A673 (cell line): ENCODE measurements at regions not wholly inside any gene's neighbourhood (a gene's known extent, or its start where the extent isn't known, plus 50 kb on each side); places are given as distances from the start of the nearest gene placed in this dataset.

ENCODE experiments used
- CTCF ChIP-seq: fragments of 300-800, 200-600 bp; sonication (generic); conservative IDR thresholded peaks from 2 replicates; pipeline ENCODE4 v1.5.1; 2017; ENCODE audit warnings: low read depth, mild to moderate bottlenecking, antibody characterized with exemption, low read length, moderate library complexity, mixed read lengths
- EZH2 ChIP-seq: fragments of 200-600 bp; sonication (generic); IDR thresholded peaks from 2 replicates; pipeline ENCODE4 v1.6.1; 2017; ENCODE audit warnings: borderline replicate concordance, low read depth, mild to moderate bottlenecking, mixed read lengths, antibody characterized with exemption, low read length; ENCODE audit not compliant: poor library complexity, severe bottlenecking

- TF ChIP-seq CTCF: no peak
- TF ChIP-seq EZH2: no peak
These were observed 175.7 kb downstream of the FGF9 start for GRCh38 chr13:21846605-21847004.
